ENCODE measurements at regions not wholly inside any gene's neighbourhood (a gene's known extent, or its start where the extent isn't known, plus 50 kb on each side); places are given as distances from the start of the nearest gene placed in this dataset.
"Not testable (repeated sequence)": the region's sequence is repeated elsewhere in the genome, so short reads cannot be mapped to it uniquely, and the experiment has no call there.

DNA sequence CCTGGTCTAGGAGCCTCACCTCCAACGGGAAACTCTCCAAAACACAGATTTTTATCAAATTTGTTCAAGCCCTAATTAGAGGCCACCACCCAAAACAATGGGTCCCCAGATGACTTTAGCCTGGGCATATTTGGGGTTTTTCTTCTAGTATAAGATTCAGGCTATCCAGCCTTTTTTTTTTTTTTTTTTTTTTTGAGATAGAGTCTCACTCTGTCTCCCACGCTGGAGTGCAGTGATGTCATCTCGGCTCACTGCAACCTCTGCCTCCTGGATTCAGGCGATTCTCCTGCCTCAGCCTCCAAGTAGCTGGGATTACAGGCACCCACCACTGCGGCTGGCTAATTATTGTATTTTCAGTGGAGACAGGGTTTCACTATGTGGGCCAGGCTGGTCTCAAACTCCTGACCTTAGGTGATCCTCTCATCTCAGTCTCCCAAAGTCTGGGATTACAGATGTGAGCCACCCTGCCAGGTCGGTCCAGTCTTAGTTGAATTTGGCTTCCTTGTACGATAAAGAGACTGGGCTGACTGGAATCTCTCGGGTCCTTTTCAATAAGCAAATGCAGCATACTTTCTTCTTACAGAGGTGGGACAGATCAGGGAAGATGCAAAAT lies 91.4 kb upstream of the KLF6 start:
- Histone ChIP-seq H3K9me3 (no peaks in the 10 kb centered on the region), H3K4me3 (no peak overlapping the region), H3K4me1 (peaks cover 11% of the 10 kb centered on the region in 2 donors), H3K27ac (no peak overlapping the region), H3K36me3 (no peaks in the 10 kb centered on the region), H3K27me3 (no peaks in the 10 kb centered on the region)
- in situ Hi-C loops (cut with MboI; ENCODE audit: low sequenced_read_pairs in 4 of 4) = no loop called here
- no peak for ATAC-seq
- TF ChIP-seq POLR2A (IDR thresholded peaks at IDR 0.05) (no peak), CTCF (IDR thresholded peaks at IDR 0.05 in 4 of 5, conservative IDR thresholded peaks at IDR 0.05 in 1 of 5) (no peak)
- intact Hi-C loops (cut with DNase I; ENCODE audit: low total_unique reads) = no loop called here
- no peak for DNase-seq

GRCh38 chr10:3875842-3876235 lies 90.8 kb upstream of the KLF6 start:
- no peak overlapping the region for H3K27ac ChIP-seq
- no peaks in the 10 kb centered on the region for H3K9me3 ChIP-seq
- no peak overlapping the region for H3K4me3 ChIP-seq
- TF ChIP-seq POLR2A (IDR thresholded peaks at IDR 0.05) (no peak), CTCF (IDR thresholded peaks at IDR 0.05 in 4 of 5, conservative IDR thresholded peaks at IDR 0.05 in 1 of 5) (no peak)
- H3K27me3 ChIP-seq = no peaks in the 10 kb centered on the region
- intact Hi-C loops (cut with DNase I; ENCODE audit: low total_unique reads) = no loop called here
- ATAC-seq = no peak
- H3K4me1 ChIP-seq = peaks cover 11% of the 10 kb centered on the region in 2 donors
- in situ Hi-C loops (cut with MboI; ENCODE audit: low sequenced_read_pairs in 4 of 4) = no loop called here
- no peaks in the 10 kb centered on the region for H3K36me3 ChIP-seq
- DNase-seq = no peak

GRCh38 chr10:3874990-3875841 lies 90.2 kb upstream of the KLF6 start:
- TF ChIP-seq CTCF (IDR thresholded peaks at IDR 0.05 in 4 of 5, conservative IDR thresholded peaks at IDR 0.05 in 1 of 5) = no peak
- no peak for TF ChIP-seq POLR2A (IDR thresholded peaks at IDR 0.05)
- H3K36me3 ChIP-seq = no peaks in the 10 kb centered on the region
- H3K4me3 ChIP-seq = no peak overlapping the region
- DNase-seq (peak; percentile 18 to 30), ATAC-seq (peak in 1 of 2 donors; percentile 59)
- H3K27ac ChIP-seq = peak overlapping the region in 1 of 4 donors; percentile 25
- peaks cover 11% of the 10 kb centered on the region in 2 donors for H3K4me1 ChIP-seq
- intact Hi-C loops (cut with DNase I; ENCODE audit: low total_unique reads) (no loop called here), in situ Hi-C loops (cut with MboI; ENCODE audit: low sequenced_read_pairs in 4 of 4) (no loop called here)
- H3K27me3 ChIP-seq = no peaks in the 10 kb centered on the region
- H3K9me3 ChIP-seq = no peaks in the 10 kb centered on the region

DNA sequence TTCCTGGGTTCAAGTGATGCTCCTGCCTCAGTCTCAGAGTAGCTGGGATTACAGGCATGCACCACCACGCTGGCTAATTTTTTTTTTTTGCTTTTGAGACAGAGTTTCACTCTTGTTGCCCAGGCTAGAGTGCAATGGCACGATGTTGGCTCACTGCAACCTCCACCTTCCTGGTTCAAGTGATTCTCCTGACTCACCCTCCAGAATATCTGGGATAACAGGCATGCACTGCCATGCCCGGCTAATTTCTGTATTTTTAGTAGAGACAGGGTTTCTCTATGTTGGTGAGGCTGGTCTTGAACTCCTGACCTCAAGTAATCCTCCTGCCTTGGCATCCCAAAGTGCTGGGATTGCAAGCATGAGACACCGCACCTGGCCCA lies 89.6 kb upstream of the KLF6 start:
- H3K36me3 ChIP-seq; intact Hi-C loops (cut with DNase I; ENCODE audit: low total_unique reads); in situ Hi-C loops (cut with MboI; ENCODE audit: low sequenced_read_pairs in 4 of 4); DNase-seq; H3K27me3 ChIP-seq; ATAC-seq; H3K9me3 ChIP-seq; H3K4me3 ChIP-seq: not testable (repeated sequence)
- H3K27ac ChIP-seq = peak overlapping the region in 1 of 4 donors; percentile 25
- H3K4me1 ChIP-seq = peaks cover 11% of the 10 kb centered on the region in 2 donors

DNA sequence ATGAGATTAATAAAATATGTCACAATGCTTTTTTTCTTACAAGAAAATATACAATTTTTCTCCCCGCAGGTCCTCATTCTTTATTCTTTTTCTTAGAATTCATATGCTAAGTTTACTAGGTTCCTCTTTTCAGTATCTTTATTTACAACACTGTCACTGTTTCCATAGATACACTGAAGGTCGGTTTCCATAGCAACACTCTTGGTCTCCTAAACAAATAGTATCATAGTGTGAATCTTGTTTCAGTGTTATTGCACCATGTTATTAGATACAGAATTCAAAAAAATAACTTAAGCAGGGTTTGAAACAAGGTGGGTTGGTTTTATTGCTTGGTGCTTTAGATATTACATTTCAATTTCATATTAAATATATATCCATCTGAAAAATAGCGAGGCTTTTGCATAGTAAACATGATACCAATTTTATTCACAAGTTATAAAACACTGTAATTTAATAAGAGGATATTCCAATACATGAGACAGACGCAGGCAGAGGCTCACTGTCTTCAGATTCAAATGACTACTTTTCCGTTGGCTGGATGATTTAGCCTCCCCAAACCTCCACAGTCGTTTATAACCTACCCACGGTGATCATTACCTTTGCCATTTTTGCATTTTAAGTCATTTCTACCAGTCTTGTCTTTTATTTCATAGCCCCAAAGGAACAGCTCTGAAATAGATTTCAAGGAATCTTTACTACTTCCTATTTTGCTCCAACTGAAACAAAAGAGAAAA lies 88.9 kb upstream of the KLF6 start:
- no peak for TF ChIP-seq CTCF (IDR thresholded peaks at IDR 0.05 in 4 of 5, conservative IDR thresholded peaks at IDR 0.05 in 1 of 5)
- no peak for TF ChIP-seq POLR2A (IDR thresholded peaks at IDR 0.05)
- in situ Hi-C loops (cut with MboI; ENCODE audit: low sequenced_read_pairs in 4 of 4) = no loop called here
- no peaks in the 10 kb centered on the region for H3K27me3 ChIP-seq
- H3K4me3 ChIP-seq = no peak overlapping the region
- intact Hi-C loops (cut with DNase I; ENCODE audit: low total_unique reads) = no loop called here
- H3K27ac ChIP-seq = peak overlapping the region in 1 of 4 donors; percentile 12
- peaks cover 11 to 15% of the 10 kb centered on the region in 2 donors for H3K4me1 ChIP-seq
- no peak for DNase-seq
- H3K36me3 ChIP-seq = no peaks in the 10 kb centered on the region
- H3K9me3 ChIP-seq = no peaks in the 10 kb centered on the region
- no peak for ATAC-seq
